ENCODE measurements at regions not wholly inside any gene's neighbourhood (a gene's known extent, or its start where the extent isn't known, plus 50 kb on each side); places are given as distances from the start of the nearest gene placed in this dataset.
"Not testable (repeated sequence)": the region's sequence is repeated elsewhere in the genome, so short reads cannot be mapped to it uniquely, and the experiment has no call there.

GRCh38 chr3:153396581-153396980 lies 234.6 kb downstream of the RAP2B start:
- Histone ChIP-seq H3K9me3 (ENCODE audit: control insufficient read depth, low read length) (no peaks in the 10 kb centered on the region), H3K27me3 (ENCODE audit: control insufficient read depth, insufficient read depth, low read length, poor library complexity, severe bottlenecking) (no peaks in the 10 kb centered on the region), H3K4me1 (ENCODE audit: control insufficient read depth, insufficient read depth, low read length) (no peaks in the 10 kb centered on the region), H3K27ac (ENCODE audit: insufficient read depth, low read depth, low read length, poor library complexity, severe bottlenecking) (no peak overlapping the region), H3K4me3 (ENCODE audit: insufficient read depth, low read depth, low read length) (no peak overlapping the region), H3K36me3 (ENCODE audit: control insufficient read depth, insufficient read depth, low read length) (no peaks in the 10 kb centered on the region)
- 91% methylated on average over 2 of the region's 2 CpGs for WGBS, 2 experiments

- H3K4me1 ChIP-seq (ENCODE audit: control insufficient read depth, insufficient read depth, low read length) = no peaks in the 10 kb centered on the region
- no peaks in the 10 kb centered on the region for H3K27me3 ChIP-seq (ENCODE audit: control insufficient read depth, insufficient read depth, low read length, poor library complexity, severe bottlenecking)
- H3K36me3 ChIP-seq (ENCODE audit: control insufficient read depth, insufficient read depth, low read length) = no peaks in the 10 kb centered on the region
- 0% methylated on average over 1 of the region's 2 CpGs; no CpG with 5 or more reads in 1 of the 2 experiments for WGBS, 2 experiments
- no peak overlapping the region for H3K4me3 ChIP-seq (ENCODE audit: insufficient read depth, low read depth, low read length)
- H3K9me3 ChIP-seq (ENCODE audit: control insufficient read depth, low read length) = no peaks in the 10 kb centered on the region
- H3K27ac ChIP-seq (ENCODE audit: insufficient read depth, low read depth, low read length, poor library complexity, severe bottlenecking) = no peak overlapping the region
These were observed 235.8 kb downstream of the RAP2B start for GRCh38 chr3:153397794-153398193.

GRCh38 chr3:153399636-153400035 lies 237.6 kb downstream of the RAP2B start:
- Histone ChIP-seq H3K27me3 (ENCODE audit: control insufficient read depth, insufficient read depth, low read length, poor library complexity, severe bottlenecking) (no peaks in the 10 kb centered on the region), H3K36me3 (ENCODE audit: control insufficient read depth, insufficient read depth, low read length) (no peaks in the 10 kb centered on the region), H3K4me3 (ENCODE audit: insufficient read depth, low read depth, low read length) (no peak overlapping the region), H3K4me1 (ENCODE audit: control insufficient read depth, insufficient read depth, low read length) (no peaks in the 10 kb centered on the region), H3K9me3 (ENCODE audit: control insufficient read depth, low read length) (no peaks in the 10 kb centered on the region), H3K27ac (ENCODE audit: insufficient read depth, low read depth, low read length, poor library complexity, severe bottlenecking) (no peak overlapping the region)

GRCh38 chr3:153400641-153401040 lies 238.6 kb downstream of the RAP2B start:
- Histone ChIP-seq H3K4me1 (ENCODE audit: control insufficient read depth, insufficient read depth, low read length) (no peaks in the 10 kb centered on the region), H3K4me3 (ENCODE audit: insufficient read depth, low read depth, low read length) (no peak overlapping the region), H3K27me3 (ENCODE audit: control insufficient read depth, insufficient read depth, low read length, poor library complexity, severe bottlenecking) (no peaks in the 10 kb centered on the region), H3K36me3 (ENCODE audit: control insufficient read depth, insufficient read depth, low read length) (no peaks in the 10 kb centered on the region), H3K27ac (ENCODE audit: insufficient read depth, low read depth, low read length, poor library complexity, severe bottlenecking) (no peak overlapping the region), H3K9me3 (ENCODE audit: control insufficient read depth, low read length) (no peaks in the 10 kb centered on the region)

GRCh38 chr3:153404157-153404556 lies 242.1 kb downstream of the RAP2B start:
- Histone ChIP-seq H3K36me3 (ENCODE audit: control insufficient read depth, insufficient read depth, low read length) (no peaks in the 10 kb centered on the region), H3K4me1 (ENCODE audit: control insufficient read depth, insufficient read depth, low read length) (no peaks in the 10 kb centered on the region), H3K9me3 (ENCODE audit: control insufficient read depth, low read length) (no peaks in the 10 kb centered on the region), H3K27ac (ENCODE audit: insufficient read depth, low read depth, low read length, poor library complexity, severe bottlenecking) (no peak overlapping the region), H3K27me3 (ENCODE audit: control insufficient read depth, insufficient read depth, low read length, poor library complexity, severe bottlenecking) (no peaks in the 10 kb centered on the region), H3K4me3 (ENCODE audit: insufficient read depth, low read depth, low read length) (no peak overlapping the region)
- WGBS, 2 experiments = 53 to 67% methylated on average over 1 of the region's 2 CpGs

GRCh38 chr3:153405320-153405719 lies 243.3 kb downstream of the RAP2B start:
- not testable (repeated sequence) for H3K27ac ChIP-seq (ENCODE audit: insufficient read depth, low read depth, low read length, poor library complexity, severe bottlenecking); H3K4me3 ChIP-seq (ENCODE audit: insufficient read depth, low read depth, low read length); H3K27me3 ChIP-seq (ENCODE audit: control insufficient read depth, insufficient read depth, low read length, poor library complexity, severe bottlenecking); H3K36me3 ChIP-seq (ENCODE audit: control insufficient read depth, insufficient read depth, low read length); H3K4me1 ChIP-seq (ENCODE audit: control insufficient read depth, insufficient read depth, low read length); H3K9me3 ChIP-seq (ENCODE audit: control insufficient read depth, low read length)
- 90 to 100% methylated on average over 3 to 4 of the region's 4 CpGs for WGBS, 2 experiments

- H3K4me3 ChIP-seq (ENCODE audit: insufficient read depth, low read depth, low read length) = no peak overlapping the region
These were observed 248.5 kb downstream of the RAP2B start for GRCh38 chr3:153410517-153410916.

GRCh38 chr3:153414982-153415381 lies 253.0 kb downstream of the RAP2B start:
- no peaks in the 10 kb centered on the region for H3K4me1 ChIP-seq (ENCODE audit: control insufficient read depth, insufficient read depth, low read length)
- H3K27ac ChIP-seq (ENCODE audit: insufficient read depth, low read depth, low read length, poor library complexity, severe bottlenecking) = no peak overlapping the region
- no peaks in the 10 kb centered on the region for H3K9me3 ChIP-seq (ENCODE audit: control insufficient read depth, low read length)
- H3K36me3 ChIP-seq (ENCODE audit: control insufficient read depth, insufficient read depth, low read length) = no peaks in the 10 kb centered on the region
- WGBS, 2 experiments = 90 to 100% methylated on average over 1 to 2 of the region's 2 CpGs
- H3K27me3 ChIP-seq (ENCODE audit: control insufficient read depth, insufficient read depth, low read length, poor library complexity, severe bottlenecking) = no peaks in the 10 kb centered on the region
- H3K4me3 ChIP-seq (ENCODE audit: insufficient read depth, low read depth, low read length) = no peak overlapping the region

More at GRCh38 chr3:153410517-153410916, 248.5 kb downstream of the RAP2B start:
- Histone ChIP-seq H3K36me3 (ENCODE audit: control insufficient read depth, insufficient read depth, low read length) (no peaks in the 10 kb centered on the region), H3K9me3 (ENCODE audit: control insufficient read depth, low read length) (no peaks in the 10 kb centered on the region), H3K4me1 (ENCODE audit: control insufficient read depth, insufficient read depth, low read length) (no peaks in the 10 kb centered on the region), H3K27ac (ENCODE audit: insufficient read depth, low read depth, low read length, poor library complexity, severe bottlenecking) (no peak overlapping the region), H3K27me3 (ENCODE audit: control insufficient read depth, insufficient read depth, low read length, poor library complexity, severe bottlenecking) (no peaks in the 10 kb centered on the region)
- WGBS, 2 experiments = 89 to 91% methylated on average over 2 to 3 of the region's 3 CpGs

- 90 to 93% methylated on average over 4 of the region's 4 CpGs for WGBS, 2 experiments
These were observed 260.3 kb downstream of the RAP2B start for GRCh38 chr3:153422314-153422713.

GRCh38 chr3:153423820-153424219 lies 261.8 kb downstream of the RAP2B start:
- H3K9me3 ChIP-seq (ENCODE audit: control insufficient read depth, low read length); H3K27ac ChIP-seq (ENCODE audit: insufficient read depth, low read depth, low read length, poor library complexity, severe bottlenecking); H3K36me3 ChIP-seq (ENCODE audit: control insufficient read depth, insufficient read depth, low read length); H3K4me3 ChIP-seq (ENCODE audit: insufficient read depth, low read depth, low read length); H3K4me1 ChIP-seq (ENCODE audit: control insufficient read depth, insufficient read depth, low read length); H3K27me3 ChIP-seq (ENCODE audit: control insufficient read depth, insufficient read depth, low read length, poor library complexity, severe bottlenecking): not testable (repeated sequence)

More at GRCh38 chr3:153422314-153422713, 260.3 kb downstream of the RAP2B start:
- Histone ChIP-seq H3K4me1 (ENCODE audit: control insufficient read depth, insufficient read depth, low read length) (no peaks in the 10 kb centered on the region), H3K36me3 (ENCODE audit: control insufficient read depth, insufficient read depth, low read length) (no peaks in the 10 kb centered on the region), H3K27ac (ENCODE audit: insufficient read depth, low read depth, low read length, poor library complexity, severe bottlenecking) (no peak overlapping the region), H3K27me3 (ENCODE audit: control insufficient read depth, insufficient read depth, low read length, poor library complexity, severe bottlenecking) (no peaks in the 10 kb centered on the region), H3K4me3 (ENCODE audit: insufficient read depth, low read depth, low read length) (no peak overlapping the region), H3K9me3 (ENCODE audit: control insufficient read depth, low read length) (no peaks in the 10 kb centered on the region)

GRCh38 chr3:153426344-153426743 lies 264.3 kb downstream of the RAP2B start:
- WGBS, 2 experiments = 94 to 98% methylated on average over 4 of the region's 4 CpGs

More at GRCh38 chr3:153426344-153426743, 264.3 kb downstream of the RAP2B start:
- H3K4me1 ChIP-seq (ENCODE audit: control insufficient read depth, insufficient read depth, low read length) = no peaks in the 10 kb centered on the region
- H3K36me3 ChIP-seq (ENCODE audit: control insufficient read depth, insufficient read depth, low read length) = no peaks in the 10 kb centered on the region
- no peak overlapping the region for H3K4me3 ChIP-seq (ENCODE audit: insufficient read depth, low read depth, low read length)
- no peak overlapping the region for H3K27ac ChIP-seq (ENCODE audit: insufficient read depth, low read depth, low read length, poor library complexity, severe bottlenecking)
- H3K27me3 ChIP-seq (ENCODE audit: control insufficient read depth, insufficient read depth, low read length, poor library complexity, severe bottlenecking) = no peaks in the 10 kb centered on the region
- no peaks in the 10 kb centered on the region for H3K9me3 ChIP-seq (ENCODE audit: control insufficient read depth, low read length)
